GM19023 (cell line): ENCODE measurements at regions not wholly inside any gene's neighbourhood (a gene's known extent, or its start where the extent isn't known, plus 50 kb on each side); places are given as distances from the start of the nearest gene placed in this dataset.

Source experiments
- ATAC-seq: cut with Tn5 transposase; IDR thresholded peaks from one replicate; pipeline ENCODE4 v1.9.1; 2021; ENCODE audit warnings: mild to moderate bottlenecking, moderate library complexity; ENCODE audit not compliant: unreplicated experiment

DNA sequence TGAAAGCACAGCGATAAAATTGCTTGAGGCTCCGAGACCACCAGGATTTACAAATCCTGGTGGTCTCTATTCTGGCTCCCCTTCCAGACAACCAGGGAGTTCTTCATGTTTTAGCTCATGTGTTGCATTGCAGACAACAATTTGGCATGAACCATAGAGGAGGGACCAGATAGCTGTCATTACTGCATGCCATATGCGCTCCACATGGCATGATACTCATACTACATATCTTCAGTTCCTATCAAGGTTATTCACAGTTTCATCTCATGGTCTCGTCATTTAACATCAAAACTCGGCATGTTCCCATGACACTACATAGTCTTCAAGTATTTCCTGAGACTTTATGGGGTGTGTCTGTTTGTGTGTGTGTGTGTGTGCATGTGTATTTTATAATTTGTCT, 220.3 kb downstream of the OR13H1 start:
- ATAC-seq: no peak

DNA sequence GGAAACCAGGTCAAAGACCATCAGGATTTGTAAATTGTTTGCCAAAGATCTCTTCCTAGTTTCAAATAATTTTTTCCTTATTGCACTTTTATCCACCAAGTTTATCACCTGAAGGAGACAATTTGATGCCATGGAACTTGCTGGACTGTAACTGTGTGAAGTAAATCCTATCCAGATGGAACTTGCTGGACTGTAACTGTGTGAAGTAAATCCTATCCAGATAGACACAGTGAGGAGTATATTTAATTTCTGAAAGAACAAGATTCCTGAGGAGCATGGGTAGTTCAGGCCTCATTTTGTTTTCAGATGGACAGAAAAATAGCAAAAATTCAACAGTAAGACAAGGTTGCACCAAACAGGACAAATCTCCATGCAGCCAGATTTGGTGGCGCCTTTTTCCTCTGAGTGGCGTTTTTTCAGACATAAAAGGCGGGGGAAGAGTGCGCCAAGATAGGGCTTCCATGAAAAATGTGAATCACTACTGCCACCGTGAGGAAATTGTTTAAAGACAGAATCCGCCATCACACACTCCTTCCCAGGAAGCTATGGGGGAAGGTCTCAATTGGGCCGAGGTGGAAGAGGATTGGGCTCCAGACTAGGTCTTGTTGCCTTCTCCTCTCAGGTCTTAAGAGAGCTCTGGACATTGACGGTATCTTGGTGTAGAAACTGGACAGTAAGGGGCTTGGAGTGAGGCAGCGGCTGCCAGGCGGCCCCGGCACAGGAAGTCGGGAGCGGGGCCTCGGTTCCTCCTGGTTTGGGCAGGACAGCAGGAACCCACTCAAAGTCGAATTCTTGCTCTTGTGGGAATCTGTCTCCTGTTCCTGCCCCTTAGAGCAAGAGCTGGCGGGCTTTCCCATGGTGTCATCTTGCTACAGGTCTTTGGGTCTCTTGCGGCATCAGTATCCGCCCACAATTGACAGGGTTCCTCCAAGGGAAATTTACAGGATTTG, 234.7 kb downstream of the OR13H1 start:
- peak; percentile 75 for ATAC-seq

- peak; percentile 4 for ATAC-seq
Measured at GRCh38 chrX:131779306-131779705, 235.4 kb downstream of the OR13H1 start.

GRCh38 chrX:131779741-131780140, 235.9 kb downstream of the OR13H1 start:
- no peak for ATAC-seq

GRCh38 chrX:131782646-131783045, 238.8 kb downstream of the OR13H1 start:
- ATAC-seq: no peak

GRCh38 chrX:131783555-131784308, 239.4 kb upstream of the STK26 start:
- peak; percentile 50 for ATAC-seq

GRCh38 chrX:131789664-131790063, 233.4 kb upstream of the STK26 start:
- no peak for ATAC-seq

DNA sequence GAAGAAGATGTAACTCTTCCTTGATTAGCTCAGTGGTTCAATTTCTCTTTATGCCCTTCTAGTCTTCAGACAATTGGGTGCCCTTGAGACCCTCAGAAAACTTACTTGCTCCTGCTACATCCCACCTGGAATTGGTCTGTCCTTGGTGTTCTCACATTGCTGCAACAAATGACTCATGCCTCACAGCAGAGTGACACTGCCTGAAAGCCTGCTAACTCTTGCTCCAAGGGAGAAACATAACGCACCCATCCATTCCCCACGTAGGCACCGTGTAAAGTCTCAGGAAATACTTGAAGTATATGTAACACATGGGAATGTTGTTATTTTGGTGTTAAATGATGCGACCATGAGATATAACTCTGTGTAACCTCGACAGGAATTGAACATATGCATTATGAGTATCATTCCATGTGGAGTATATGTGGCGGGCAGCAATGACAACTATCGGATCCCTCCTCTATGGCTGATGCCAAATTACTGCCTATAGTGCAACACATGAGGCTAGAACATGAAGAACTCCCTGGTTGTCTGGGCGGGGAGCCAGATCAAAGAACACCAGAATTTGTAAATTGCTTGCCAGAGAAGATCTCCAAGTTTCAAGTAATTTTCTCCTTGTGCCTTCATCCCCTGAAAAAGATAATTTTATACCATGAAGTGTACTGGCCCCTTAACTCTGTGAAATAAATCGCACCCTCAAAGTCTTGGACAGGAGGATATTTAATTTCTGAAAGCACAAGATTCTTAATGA, 231.3 kb upstream of the STK26 start:
- ATAC-seq: no peak

GRCh38 chrX:131792356-131792749, 230.7 kb upstream of the STK26 start:
- ATAC-seq: peak; percentile 77

DNA sequence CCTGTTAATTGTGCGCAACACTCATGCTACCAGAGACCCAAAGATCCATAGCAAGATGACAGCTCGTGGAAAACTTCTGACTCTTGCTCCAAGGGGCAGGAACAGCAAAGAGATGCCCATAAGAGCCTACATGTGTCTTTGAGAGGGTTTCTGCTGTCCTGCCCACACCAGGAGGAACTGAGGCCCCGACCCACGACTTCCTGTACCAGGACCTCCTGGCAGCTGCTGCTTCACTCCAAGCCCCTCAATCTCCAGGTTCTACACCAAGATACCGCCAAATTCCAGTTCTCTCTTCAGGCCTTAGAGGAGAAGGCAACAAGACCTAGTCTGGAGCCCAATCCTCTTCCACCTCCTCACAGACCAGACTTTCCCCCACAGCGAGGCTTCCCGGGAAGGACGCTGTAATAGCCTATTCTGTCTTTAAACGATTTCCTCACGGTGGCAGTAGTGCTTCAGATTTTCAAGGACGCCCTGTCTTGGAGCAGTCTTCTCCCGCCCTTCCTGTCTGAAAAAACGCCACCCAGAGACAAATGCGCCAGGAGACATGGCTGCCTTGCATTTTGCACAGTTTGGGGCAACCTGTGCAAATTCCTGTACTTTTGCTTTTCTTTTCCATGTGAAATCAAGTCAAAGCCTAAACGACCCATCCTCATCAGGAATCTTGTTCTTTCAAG, 230.2 kb upstream of the STK26 start:
- peak; percentile 65 for ATAC-seq

- no peak for ATAC-seq
Measured at GRCh38 chrX:131795442-131796229, 227.5 kb upstream of the STK26 start.

GRCh38 chrX:131801066-131801465, 222.0 kb upstream of the STK26 start:
- no peak for ATAC-seq

DNA sequence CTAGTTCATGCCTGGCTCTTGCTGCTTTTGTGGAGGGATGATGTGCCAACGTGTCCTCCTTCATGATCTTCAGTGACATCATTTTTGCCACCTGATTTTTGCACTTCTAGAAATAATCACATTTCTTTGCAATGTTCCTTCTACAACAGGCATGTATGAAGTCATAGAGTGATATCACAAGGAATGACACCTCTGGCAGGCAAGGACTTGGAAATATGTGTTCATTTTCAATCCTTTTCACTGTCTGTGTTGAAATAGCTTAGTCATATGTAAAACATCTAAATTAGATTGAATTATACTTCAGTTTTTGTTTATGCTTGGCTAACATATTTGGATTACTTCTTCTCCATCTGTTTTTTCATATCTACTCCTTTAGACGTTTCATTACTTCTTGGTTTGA, 221.2 kb upstream of the STK26 start:
- no peak for ATAC-seq

- peak; percentile 91 for ATAC-seq
Measured at GRCh38 chrX:131802836-131803626, 220.1 kb upstream of the STK26 start.

DNA sequence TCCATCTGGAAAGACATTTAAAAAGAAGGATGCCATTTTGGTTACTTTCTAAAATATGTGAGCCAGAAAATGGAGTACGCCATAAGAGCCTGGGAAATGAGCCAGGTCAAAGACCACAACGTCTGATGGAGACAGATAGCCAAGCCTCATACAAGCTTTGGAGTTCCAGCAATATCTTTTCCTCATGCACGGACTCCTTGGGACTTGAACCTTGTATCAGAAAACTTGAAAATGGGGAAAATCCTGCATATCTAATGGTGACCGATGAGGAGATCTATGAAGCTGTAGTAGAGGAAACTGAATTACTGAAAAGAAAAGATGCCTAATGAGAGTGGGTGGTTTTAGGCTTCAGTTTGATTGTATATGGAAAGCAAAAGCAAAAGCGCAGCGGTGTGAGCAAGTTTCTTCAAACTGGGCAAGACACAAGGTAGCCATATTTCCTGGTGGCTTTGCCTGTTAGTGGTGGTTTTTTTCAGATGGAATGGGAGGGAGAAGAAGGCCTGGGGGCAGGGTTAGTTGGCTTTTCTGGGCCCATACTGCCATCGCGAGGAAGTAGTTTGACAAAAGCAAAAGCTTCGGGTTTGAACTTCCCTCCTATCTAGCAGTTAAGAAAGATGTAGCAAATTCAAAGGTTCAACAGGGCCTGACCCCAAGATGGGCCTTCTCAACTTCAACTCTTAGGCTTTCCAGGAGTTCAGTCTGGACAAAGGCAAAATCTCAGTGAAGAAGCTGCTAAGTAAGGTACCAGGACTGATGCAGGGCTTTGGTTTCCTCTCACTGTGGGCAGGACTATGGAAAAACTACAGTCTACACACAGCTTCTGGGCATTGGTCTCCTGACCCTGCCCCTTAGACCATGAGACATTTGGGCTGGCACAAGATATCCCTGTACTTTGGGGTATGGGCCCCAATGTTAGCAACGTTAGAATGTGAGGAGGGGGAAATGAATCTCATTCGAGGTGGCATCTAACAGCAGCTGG, 210.0 kb upstream of the STK26 start:
- ATAC-seq: peak; percentile 85

- ATAC-seq: peak; percentile 62
Measured at GRCh38 chrX:131816551-131817136, 206.5 kb upstream of the STK26 start.

- ATAC-seq: no peak
Measured at GRCh38 chrX:131818297-131818936, 204.7 kb upstream of the STK26 start.
